ENCODE measurements at regions not wholly inside any gene's neighbourhood (a gene's known extent, or its start where the extent isn't known, plus 50 kb on each side); places are given as distances from the start of the nearest gene placed in this dataset.

DNA sequence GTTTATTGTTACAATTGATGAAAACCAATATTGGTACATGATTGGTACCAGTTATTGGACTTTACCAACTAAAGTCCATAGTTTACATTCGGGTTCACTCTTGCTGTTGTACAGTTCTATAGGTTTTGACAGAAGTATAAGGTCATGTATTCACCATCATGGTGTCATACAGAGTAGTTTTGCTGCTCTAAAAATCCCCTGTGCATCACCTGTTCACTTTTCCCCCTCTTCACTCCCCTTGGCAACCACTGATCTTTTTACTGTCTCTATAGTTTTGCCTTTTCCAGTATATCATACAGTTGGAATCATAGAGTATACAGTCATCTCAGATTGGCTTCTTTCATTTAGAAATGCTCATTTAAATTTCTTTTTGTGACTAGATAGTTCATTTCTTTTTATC is 51.2 kb upstream of the MED4 start:
- no peak for DNase-seq
